ENCODE measurements at regions not wholly inside any gene's neighbourhood (a gene's known extent, or its start where the extent isn't known, plus 50 kb on each side); places are given as distances from the start of the nearest gene placed in this dataset.

DNA sequence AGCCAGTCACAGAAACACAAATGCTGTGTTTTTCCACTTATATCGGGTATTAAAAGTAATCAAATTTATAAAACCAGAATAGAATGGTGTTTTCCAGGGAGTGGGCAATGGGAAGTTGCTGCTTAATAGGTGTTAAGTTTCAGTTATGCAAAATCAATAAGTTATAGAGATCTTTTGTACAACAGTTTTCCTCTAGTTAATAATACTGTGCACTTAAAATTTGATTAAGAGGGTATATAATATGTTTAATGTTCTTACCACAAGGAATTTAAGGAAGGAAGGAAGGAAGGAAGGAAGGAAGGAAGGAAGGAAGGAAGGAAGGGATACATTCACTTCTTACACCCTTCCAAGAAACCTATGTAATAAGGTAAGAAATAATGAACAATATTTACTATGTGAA, 867.7 kb upstream of the CDH6 start:
- TF ChIP-seq, protein P1, sequence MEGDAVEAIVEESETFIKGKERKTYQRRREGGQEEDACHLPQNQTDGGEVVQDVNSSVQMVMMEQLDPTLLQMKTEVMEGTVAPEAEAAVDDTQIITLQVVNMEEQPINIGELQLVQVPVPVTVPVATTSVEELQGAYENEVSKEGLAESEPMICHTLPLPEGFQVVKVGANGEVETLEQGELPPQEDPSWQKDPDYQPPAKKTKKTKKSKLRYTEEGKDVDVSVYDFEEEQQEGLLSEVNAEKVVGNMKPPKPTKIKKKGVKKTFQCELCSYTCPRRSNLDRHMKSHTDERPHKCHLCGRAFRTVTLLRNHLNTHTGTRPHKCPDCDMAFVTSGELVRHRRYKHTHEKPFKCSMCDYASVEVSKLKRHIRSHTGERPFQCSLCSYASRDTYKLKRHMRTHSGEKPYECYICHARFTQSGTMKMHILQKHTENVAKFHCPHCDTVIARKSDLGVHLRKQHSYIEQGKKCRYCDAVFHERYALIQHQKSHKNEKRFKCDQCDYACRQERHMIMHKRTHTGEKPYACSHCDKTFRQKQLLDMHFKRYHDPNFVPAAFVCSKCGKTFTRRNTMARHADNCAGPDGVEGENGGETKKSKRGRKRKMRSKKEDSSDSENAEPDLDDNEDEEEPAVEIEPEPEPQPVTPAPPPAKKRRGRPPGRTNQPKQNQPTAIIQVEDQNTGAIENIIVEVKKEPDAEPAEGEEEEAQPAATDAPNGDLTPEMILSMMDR (IDR thresholded peaks at IDR 0.05; ENCODE audit: low read depth, low read length), result no peak

GRCh38 chr5:30324083-30324482, 869.4 kb upstream of the CDH6 start:
- TF ChIP-seq, protein P1 (IDR thresholded peaks at IDR 0.05; ENCODE audit: low read depth, low read length), result no peak
- H3K4me3 ChIP-seq (ENCODE audit: low read depth, low read length), result no peak overlapping the region

More for the DNA sequence above, 867.7 kb upstream of the CDH6 start:
- H3K4me3 ChIP-seq (ENCODE audit: low read depth, low read length), result no peak overlapping the region

- TF ChIP-seq, protein P1 (IDR thresholded peaks at IDR 0.05; ENCODE audit: low read depth, low read length), result no peak
- no peak overlapping the region for H3K4me3 ChIP-seq (ENCODE audit: low read depth, low read length)
Measured at GRCh38 chr5:30287890-30288289, 905.6 kb upstream of the CDH6 start.

- no peak overlapping the region for H3K4me3 ChIP-seq (ENCODE audit: low read depth, low read length)
- TF ChIP-seq, protein P1 (IDR thresholded peaks at IDR 0.05; ENCODE audit: low read depth, low read length), result no peak
Measured at GRCh38 chr5:30279237-30279636, 914.2 kb upstream of the CDH6 start.

DNA sequence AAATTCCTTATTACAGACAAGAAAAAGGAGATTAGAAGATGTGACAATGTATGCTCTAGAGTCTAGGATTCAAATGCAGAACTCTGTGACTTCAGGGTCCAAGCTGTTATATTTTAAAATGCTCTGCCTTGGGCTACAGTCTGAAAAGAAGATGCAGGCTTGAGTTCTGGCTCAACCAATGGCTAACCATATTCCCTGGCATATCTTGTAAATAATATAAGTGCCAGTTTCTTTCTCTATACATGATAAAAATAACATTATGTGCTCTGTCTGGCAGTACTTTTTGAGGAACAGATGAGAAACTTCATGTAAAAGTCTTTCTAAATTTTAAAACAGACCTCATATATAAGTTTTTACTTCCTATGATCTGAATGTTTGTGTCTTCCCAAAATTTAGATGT, 926.5 kb upstream of the CDH6 start:
- TF ChIP-seq, protein P1 (IDR thresholded peaks at IDR 0.05; ENCODE audit: low read depth, low read length), result no peak
- no peak overlapping the region for H3K4me3 ChIP-seq (ENCODE audit: low read depth, low read length)

GRCh38 chr5:30239331-30240022, 954.0 kb upstream of the CDH6 start:
- TF ChIP-seq, protein P1 (IDR thresholded peaks at IDR 0.05; ENCODE audit: low read depth, low read length), result no peak
- no peak overlapping the region for H3K4me3 ChIP-seq (ENCODE audit: low read depth, low read length)

DNA sequence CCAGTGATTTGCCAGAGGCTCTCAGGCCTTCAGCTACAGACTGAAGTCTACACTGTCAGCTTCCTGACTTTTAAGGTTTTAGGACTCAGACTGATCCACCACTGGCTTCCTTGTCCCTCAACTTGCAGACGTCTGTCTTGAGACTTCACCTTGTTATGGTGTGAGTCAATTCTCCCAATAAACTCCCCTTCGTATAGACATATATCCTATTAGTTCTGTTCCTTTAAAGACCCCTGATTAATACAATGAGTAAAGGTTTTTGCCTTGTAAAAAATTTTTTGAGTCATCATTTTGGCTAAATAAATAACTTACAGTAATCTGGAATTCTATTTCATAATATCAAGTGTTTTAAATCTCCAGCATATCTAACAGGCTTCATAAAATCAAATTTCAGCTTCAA, 956.3 kb upstream of the CDH6 start:
- H3K4me3 ChIP-seq (ENCODE audit: low read depth, low read length), result no peak overlapping the region
- TF ChIP-seq, protein P1 (IDR thresholded peaks at IDR 0.05; ENCODE audit: low read depth, low read length), result no peak

All from WI38 (cell line).